OCI-LY3 (cell line): ENCODE measurements at regions not wholly inside any gene's neighbourhood (a gene's known extent, or its start where the extent isn't known, plus 50 kb on each side); places are given as distances from the start of the nearest gene placed in this dataset.

Experiments used
- EZH2phosphoT487 ChIP-seq: fragments of 200-600 bp; shearing (Covaris generic); IDR thresholded peaks from 2 replicates; pipeline ENCODE4 v1.6.1; 2018; ENCODE audit warnings: antibody characterized with exemption, mixed run types, low read depth
- TF ChIP-seq, protein P1 (sequence below): fragments of 200-600, 300-600 bp; sonication (generic); IDR thresholded peaks from 2 replicates; pipeline ENCODE4 v1.5.1; 2014; ENCODE audit warnings: antibody characterized with exemption, low read length, low read depth

DNA sequence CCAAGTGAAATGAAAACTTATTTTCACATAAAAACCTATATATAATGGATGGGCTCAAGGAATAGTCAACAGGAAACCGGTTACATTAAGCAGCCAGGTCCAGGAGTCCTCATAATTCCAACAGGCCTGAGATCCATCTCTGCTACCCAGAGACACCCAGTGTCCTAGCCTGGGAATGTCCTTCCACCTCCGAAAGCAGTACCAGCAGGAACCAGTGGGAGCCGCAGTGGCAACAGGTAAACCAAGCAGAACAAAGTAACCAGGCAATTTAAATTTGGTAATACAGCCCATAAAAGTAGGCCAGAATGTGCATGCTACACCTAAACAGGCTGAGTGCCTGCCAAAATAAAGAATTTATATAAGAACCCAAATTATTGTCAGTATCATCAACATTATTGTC, 195.6 kb downstream of the ZBBX start:
- TF ChIP-seq, protein P1, sequence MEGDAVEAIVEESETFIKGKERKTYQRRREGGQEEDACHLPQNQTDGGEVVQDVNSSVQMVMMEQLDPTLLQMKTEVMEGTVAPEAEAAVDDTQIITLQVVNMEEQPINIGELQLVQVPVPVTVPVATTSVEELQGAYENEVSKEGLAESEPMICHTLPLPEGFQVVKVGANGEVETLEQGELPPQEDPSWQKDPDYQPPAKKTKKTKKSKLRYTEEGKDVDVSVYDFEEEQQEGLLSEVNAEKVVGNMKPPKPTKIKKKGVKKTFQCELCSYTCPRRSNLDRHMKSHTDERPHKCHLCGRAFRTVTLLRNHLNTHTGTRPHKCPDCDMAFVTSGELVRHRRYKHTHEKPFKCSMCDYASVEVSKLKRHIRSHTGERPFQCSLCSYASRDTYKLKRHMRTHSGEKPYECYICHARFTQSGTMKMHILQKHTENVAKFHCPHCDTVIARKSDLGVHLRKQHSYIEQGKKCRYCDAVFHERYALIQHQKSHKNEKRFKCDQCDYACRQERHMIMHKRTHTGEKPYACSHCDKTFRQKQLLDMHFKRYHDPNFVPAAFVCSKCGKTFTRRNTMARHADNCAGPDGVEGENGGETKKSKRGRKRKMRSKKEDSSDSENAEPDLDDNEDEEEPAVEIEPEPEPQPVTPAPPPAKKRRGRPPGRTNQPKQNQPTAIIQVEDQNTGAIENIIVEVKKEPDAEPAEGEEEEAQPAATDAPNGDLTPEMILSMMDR: no peak
- no peak for TF ChIP-seq EZH2phosphoT487
